Smooth muscle cell (in vitro differentiated cells): ENCODE measurements at regions not wholly inside any gene's neighbourhood (a gene's known extent, or its start where the extent isn't known, plus 50 kb on each side); places are given as distances from the start of the nearest gene placed in this dataset.

Experiments used
- DNase-seq: peaks from one replicate; lab custom pipeline; 2025; ENCODE audit not compliant: unreplicated experiment; lab: John Stamatoyannopoulos, UW
- H2AFZ ChIP-seq: fragments of 200-600 bp; sonication (generic); 2 replicates; pipeline ENCODE4 v1.6.0; 2016; ENCODE audit warnings: antibody characterized with exemption, low read depth, mild to moderate bottlenecking
- H3F3A ChIP-seq: fragments of 200-600 bp; sonication (generic); 2 replicates; pipeline ENCODE4 v1.6.0; 2017; ENCODE audit warnings: antibody characterized with exemption, low read depth
- H3K27ac ChIP-seq: fragments of 200-600 bp; sonication (generic); 2 replicates; pipeline ENCODE4 v1.5.1; 2016; ENCODE audit warnings: low read depth, mild to moderate bottlenecking
- H3K27me3 ChIP-seq: fragments of 200-600 bp; sonication (generic); 2 replicates; pipeline ENCODE4 v1.6.1; 2016; ENCODE audit warnings: low read depth, mild to moderate bottlenecking
- H3K36me3 ChIP-seq: fragments of 200-600 bp; sonication (generic); 2 replicates; pipeline ENCODE4 v1.5.1; 2016; ENCODE audit warnings: low read depth
- H3K4me1 ChIP-seq: fragments of 200-600 bp; sonication (generic); 2 replicates; pipeline ENCODE4 v1.5.1; 2016; ENCODE audit warnings: low read depth
- H3K4me2 ChIP-seq: fragments of 200-600 bp; sonication (generic); 2 replicates; pipeline ENCODE4 v1.6.0; 2016; ENCODE audit warnings: mild to moderate bottlenecking
- H3K4me3 ChIP-seq: fragments of 200-600 bp; sonication (generic); 2 replicates; pipeline ENCODE4 v1.5.1; 2016; ENCODE audit warnings: mild to moderate bottlenecking
- H3K79me2 ChIP-seq: fragments of 200-600 bp; sonication (generic); 2 replicates; pipeline ENCODE4 v1.6.0; 2016; ENCODE audit warnings: low read depth, mild to moderate bottlenecking
- H3K9ac ChIP-seq: fragments of 200-600 bp; sonication (generic); 2 replicates; pipeline ENCODE4 v1.6.0; 2016; ENCODE audit warnings: low read depth
- H3K9me3 ChIP-seq: fragments of 200-600 bp; sonication (generic); replicated peaks from 2 replicates; pipeline ENCODE4 v1.5.1; 2016; ENCODE audit warnings: low read depth
- H4K20me1 ChIP-seq: fragments of 200-600 bp; sonication (generic); 2 replicates; pipeline ENCODE4 v1.6.0; 2016; ENCODE audit warnings: low read depth
- CTCF ChIP-seq: fragments of 200-600 bp; sonication (generic); IDR thresholded peaks from 2 replicates; pipeline ENCODE4 v1.5.1; 2017; ENCODE audit warnings: borderline replicate concordance, mild to moderate bottlenecking, antibody characterized with exemption; ENCODE audit not compliant: insufficient read depth, poor library complexity, severe bottlenecking
- whole genome bisulfite sequencing: methylation state at CpG from one replicate; pipeline ENCODE4 v1.1.7; 2016; ENCODE audit warnings: low lambda C conversion rate; 5-methylcytosine and 5-hydroxymethylcytosine counted together

- H3K9ac ChIP-seq, result peak overlapping the region; percentile 40
- H3K79me2 ChIP-seq, result no peaks in the 10 kb centered on the region
- peak overlapping the region; percentile 30 for H2AFZ ChIP-seq
- DNase-seq, result no peak
- H3K4me2 ChIP-seq, result peak overlapping the region; percentile 60
- H3K9me3 ChIP-seq, result no peaks in the 10 kb centered on the region
- H4K20me1 ChIP-seq, result no peaks in the 10 kb centered on the region
- no peaks in the 10 kb centered on the region for H3K36me3 ChIP-seq
- peaks cover 18% of the 10 kb centered on the region for H3K4me1 ChIP-seq
- H3K27me3 ChIP-seq, result no peaks in the 10 kb centered on the region
- peak overlapping the region; percentile 9 for H3K4me3 ChIP-seq
- 62% methylated on average over 7 of the region's 7 CpGs for WGBS
- peaks cover 3% of the 10 kb centered on the region for H3F3A ChIP-seq
- TF ChIP-seq CTCF, result no peak
- peak overlapping the region; percentile 89 for H3K27ac ChIP-seq
These were observed 228.6 kb upstream of the CHST9 start for GRCh38 chr18:27413495-27414401.

GRCh38 chr18:27412556-27412955 is 227.4 kb upstream of the CHST9 start:
- no peak for TF ChIP-seq CTCF
- no peaks in the 10 kb centered on the region for H4K20me1 ChIP-seq
- peaks cover 18% of the 10 kb centered on the region for H3K4me1 ChIP-seq
- no peak for DNase-seq
- no peak overlapping the region for H2AFZ ChIP-seq
- 97% methylated on average over 1 of the region's 1 CpG for WGBS
- peak overlapping the region; percentile 89 for H3K27ac ChIP-seq
- no peaks in the 10 kb centered on the region for H3K9me3 ChIP-seq
- no peaks in the 10 kb centered on the region for H3K36me3 ChIP-seq
- H3K27me3 ChIP-seq, result no peaks in the 10 kb centered on the region
- peak overlapping the region; percentile 6 for H3K9ac ChIP-seq
- H3K79me2 ChIP-seq, result no peaks in the 10 kb centered on the region
- no peak overlapping the region for H3K4me2 ChIP-seq
- H3F3A ChIP-seq, result peaks cover 3% of the 10 kb centered on the region
- no peak overlapping the region for H3K4me3 ChIP-seq

- Histone ChIP-seq H3K4me2 (no peak overlapping the region), H3K4me3 (no peak overlapping the region), H3K9me3 (no peaks in the 10 kb centered on the region), H3K27ac (peak overlapping the region; percentile 89), H3K79me2 (no peaks in the 10 kb centered on the region), H3K27me3 (no peaks in the 10 kb centered on the region), H3K4me1 (peaks cover 18% of the 10 kb centered on the region), H4K20me1 (no peaks in the 10 kb centered on the region), H3F3A (peaks cover 3% of the 10 kb centered on the region), H3K9ac (peak overlapping the region; percentile 6), H3K36me3 (no peaks in the 10 kb centered on the region), H2AFZ (no peak overlapping the region)
- DNase-seq, result no peak
- WGBS, result 67% methylated on average over 2 of the region's 2 CpGs
- TF ChIP-seq CTCF, result no peak
These were observed 226.8 kb upstream of the CHST9 start for GRCh38 chr18:27411911-27412310.
